Chondrocyte (in vitro differentiated cells): ENCODE measurements at regions not wholly inside any gene's neighbourhood (a gene's known extent, or its start where the extent isn't known, plus 50 kb on each side); places are given as distances from the start of the nearest gene placed in this dataset.
"Not testable (repeated sequence)": the region's sequence is repeated elsewhere in the genome, so short reads cannot be mapped to it uniquely, and the experiment has no call there.

Experiments
- DNase-seq: peaks from one replicate; pipeline ENCODE4 v3.0.0; 2021; ENCODE audit warnings: mixed read lengths, low spot score
- H3K27ac Mint-ChIP-seq: one replicate; pipeline ENCODE4 v1.8.0; 2021; ENCODE audit warnings: mild to moderate bottlenecking, moderate library complexity, mixed read lengths; ENCODE audit not compliant: unreplicated experiment
- H3K27me3 Mint-ChIP-seq: 2 replicates; pipeline ENCODE4 v1.8.0; 2021; ENCODE audit warnings: low read depth, mixed read lengths
- H3K36me3 Mint-ChIP-seq: 2 replicates; pipeline ENCODE4 v1.8.0; 2021; ENCODE audit warnings: low read depth, mixed read lengths
- H3K4me1 Mint-ChIP-seq: 2 replicates; pipeline ENCODE4 v1.8.0; 2021; ENCODE audit warnings: low read depth, mild to moderate bottlenecking, mixed read lengths
- H3K4me3 Mint-ChIP-seq: one replicate; pipeline ENCODE4 v1.8.0; 2021; ENCODE audit warnings: mild to moderate bottlenecking, moderate library complexity, mixed read lengths; ENCODE audit not compliant: unreplicated experiment
- H3K9me3 Mint-ChIP-seq: 2 replicates; pipeline ENCODE4 v1.8.0; 2021; ENCODE audit warnings: low read depth, mixed read lengths
- TF ChIP-seq, protein P1 (sequence below): fragments of 200-600 bp; sonication (generic); IDR thresholded peaks from 2 replicates; pipeline ENCODE4 v1.5.0; 2021; ENCODE audit warnings: antibody characterized with exemption, mild to moderate bottlenecking, moderate library complexity

- H3K27me3 Mint-ChIP-seq = no peaks in the 10 kb centered on the region
- peaks cover 11% of the 10 kb centered on the region for H3K4me1 Mint-ChIP-seq
- no peaks in the 10 kb centered on the region for H3K36me3 Mint-ChIP-seq
- H3K27ac Mint-ChIP-seq = no peak overlapping the region
- H3K4me3 Mint-ChIP-seq = no peak overlapping the region
- TF ChIP-seq, protein P1, sequence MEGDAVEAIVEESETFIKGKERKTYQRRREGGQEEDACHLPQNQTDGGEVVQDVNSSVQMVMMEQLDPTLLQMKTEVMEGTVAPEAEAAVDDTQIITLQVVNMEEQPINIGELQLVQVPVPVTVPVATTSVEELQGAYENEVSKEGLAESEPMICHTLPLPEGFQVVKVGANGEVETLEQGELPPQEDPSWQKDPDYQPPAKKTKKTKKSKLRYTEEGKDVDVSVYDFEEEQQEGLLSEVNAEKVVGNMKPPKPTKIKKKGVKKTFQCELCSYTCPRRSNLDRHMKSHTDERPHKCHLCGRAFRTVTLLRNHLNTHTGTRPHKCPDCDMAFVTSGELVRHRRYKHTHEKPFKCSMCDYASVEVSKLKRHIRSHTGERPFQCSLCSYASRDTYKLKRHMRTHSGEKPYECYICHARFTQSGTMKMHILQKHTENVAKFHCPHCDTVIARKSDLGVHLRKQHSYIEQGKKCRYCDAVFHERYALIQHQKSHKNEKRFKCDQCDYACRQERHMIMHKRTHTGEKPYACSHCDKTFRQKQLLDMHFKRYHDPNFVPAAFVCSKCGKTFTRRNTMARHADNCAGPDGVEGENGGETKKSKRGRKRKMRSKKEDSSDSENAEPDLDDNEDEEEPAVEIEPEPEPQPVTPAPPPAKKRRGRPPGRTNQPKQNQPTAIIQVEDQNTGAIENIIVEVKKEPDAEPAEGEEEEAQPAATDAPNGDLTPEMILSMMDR = no peak
- H3K9me3 Mint-ChIP-seq = peaks cover 8% of the 10 kb centered on the region
- no peak for DNase-seq
These were observed 126.9 kb upstream of the ERRFI1 start for GRCh38 chr1:8152731-8153702.

- DNase-seq = no peak
- Mint-ChIP-seq H3K4me3 (no peak overlapping the region), H3K36me3 (no peaks in the 10 kb centered on the region), H3K9me3 (peaks cover 8% of the 10 kb centered on the region), H3K4me1 (peaks cover 20% of the 10 kb centered on the region), H3K27ac (no peak overlapping the region), H3K27me3 (no peaks in the 10 kb centered on the region)
- TF ChIP-seq, protein P1 = no peak
These were observed 125.5 kb upstream of the ERRFI1 start for GRCh38 chr1:8151647-8152046.

DNA sequence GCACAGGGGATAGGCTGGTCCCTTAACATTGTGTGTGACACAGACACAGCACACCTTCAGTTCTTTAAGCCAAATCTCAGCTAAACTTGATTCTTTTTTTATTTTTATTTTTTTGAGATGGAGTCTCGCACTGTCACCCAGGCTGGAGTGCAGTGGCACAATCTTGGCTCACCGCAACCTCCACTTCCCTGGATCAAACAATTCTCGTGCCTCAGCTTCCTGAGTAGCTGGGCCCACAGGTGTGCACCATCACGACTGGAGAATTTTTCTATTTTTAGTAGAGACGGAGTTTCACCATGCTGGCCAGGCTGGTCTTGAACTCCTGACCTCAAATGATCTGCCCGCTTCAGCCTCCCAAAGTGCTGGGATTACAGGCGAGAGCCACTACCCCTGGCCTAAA, 123.6 kb upstream of the ERRFI1 start:
- not testable (repeated sequence) for H3K27ac Mint-ChIP-seq

GRCh38 chr1:8147956-8148355, 121.8 kb upstream of the ERRFI1 start:
- Mint-ChIP-seq H3K27ac (peak overlapping the region; percentile 42), H3K27me3 (no peaks in the 10 kb centered on the region), H3K36me3 (no peaks in the 10 kb centered on the region), H3K4me1 (peaks cover 30% of the 10 kb centered on the region), H3K9me3 (no peaks in the 10 kb centered on the region), H3K4me3 (no peak overlapping the region)
- TF ChIP-seq, protein P1 = no peak
- DNase-seq = no peak

More for the DNA sequence above, 123.6 kb upstream of the ERRFI1 start:
- DNase-seq, H3K27me3 Mint-ChIP-seq, H3K9me3 Mint-ChIP-seq, H3K4me3 Mint-ChIP-seq, H3K36me3 Mint-ChIP-seq: not testable (repeated sequence)
- peaks cover 24% of the 10 kb centered on the region for H3K4me1 Mint-ChIP-seq

DNA sequence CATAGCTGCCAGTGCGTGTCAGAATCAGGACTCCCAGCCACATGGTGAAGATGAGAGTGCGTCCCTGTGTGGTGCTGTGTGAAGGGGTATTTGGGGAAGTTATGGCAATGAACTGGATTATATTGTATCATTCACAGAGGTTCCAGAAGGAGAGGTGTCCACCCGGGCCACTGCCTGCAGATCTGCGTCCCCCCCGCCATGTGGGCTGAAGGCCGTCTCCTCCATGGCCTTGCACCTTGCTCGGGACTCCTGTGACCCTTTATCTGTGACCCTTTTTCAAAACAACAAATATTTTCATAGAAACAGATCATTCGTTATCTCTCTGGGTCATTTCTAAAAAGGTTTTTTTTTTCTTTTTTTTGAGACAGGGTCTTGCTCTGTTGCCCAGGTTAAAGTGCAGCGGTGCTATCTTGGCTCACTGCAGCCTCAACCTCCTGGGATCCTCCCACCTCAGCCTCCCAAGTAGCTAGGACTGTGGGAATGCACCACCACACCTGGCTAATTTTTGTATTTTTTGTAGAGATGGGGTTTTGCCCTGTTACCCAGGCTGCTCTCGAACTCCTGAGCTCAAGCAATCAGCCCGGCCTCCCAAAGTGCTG, 120.2 kb upstream of the ERRFI1 start:
- no peak for DNase-seq
- Mint-ChIP-seq H3K4me1 (peaks cover 44% of the 10 kb centered on the region), H3K27ac (no peak overlapping the region), H3K27me3 (no peaks in the 10 kb centered on the region), H3K4me3 (no peak overlapping the region), H3K36me3 (no peaks in the 10 kb centered on the region), H3K9me3 (no peaks in the 10 kb centered on the region)
- TF ChIP-seq, protein P1 = no peak
